DOHH2 (cell line): ENCODE measurements at regions not wholly inside any gene's neighbourhood (a gene's known extent, or its start where the extent isn't known, plus 50 kb on each side); places are given as distances from the start of the nearest gene placed in this dataset.

Experiments used
- CTCF ChIP-seq: fragments of 200-600 bp; sonication (generic); IDR thresholded peaks from one replicate; pipeline ENCODE4 v1.5.1; 2014; ENCODE audit warnings: antibody characterized with exemption, mild to moderate bottlenecking, low read depth, low read length; ENCODE audit not compliant: poor library complexity, severe bottlenecking
- EZH2phosphoT487 ChIP-seq: fragments of 200-600 bp; sonication (generic); IDR thresholded peaks from 2 replicates; pipeline ENCODE4 v1.6.1; 2017; ENCODE audit warnings: borderline replicate concordance, mild to moderate bottlenecking, antibody characterized with exemption, low read length, moderate library complexity, mixed read lengths

- TF ChIP-seq CTCF (no peak), EZH2phosphoT487 (no peak)
These were observed 267.6 kb downstream of the ADGRD1 start for GRCh38 chr12:131221061-131221956.
